ENCODE measurements at regions not wholly inside any gene's neighbourhood (a gene's known extent, or its start where the extent isn't known, plus 50 kb on each side); places are given as distances from the start of the nearest gene placed in this dataset.

DNA sequence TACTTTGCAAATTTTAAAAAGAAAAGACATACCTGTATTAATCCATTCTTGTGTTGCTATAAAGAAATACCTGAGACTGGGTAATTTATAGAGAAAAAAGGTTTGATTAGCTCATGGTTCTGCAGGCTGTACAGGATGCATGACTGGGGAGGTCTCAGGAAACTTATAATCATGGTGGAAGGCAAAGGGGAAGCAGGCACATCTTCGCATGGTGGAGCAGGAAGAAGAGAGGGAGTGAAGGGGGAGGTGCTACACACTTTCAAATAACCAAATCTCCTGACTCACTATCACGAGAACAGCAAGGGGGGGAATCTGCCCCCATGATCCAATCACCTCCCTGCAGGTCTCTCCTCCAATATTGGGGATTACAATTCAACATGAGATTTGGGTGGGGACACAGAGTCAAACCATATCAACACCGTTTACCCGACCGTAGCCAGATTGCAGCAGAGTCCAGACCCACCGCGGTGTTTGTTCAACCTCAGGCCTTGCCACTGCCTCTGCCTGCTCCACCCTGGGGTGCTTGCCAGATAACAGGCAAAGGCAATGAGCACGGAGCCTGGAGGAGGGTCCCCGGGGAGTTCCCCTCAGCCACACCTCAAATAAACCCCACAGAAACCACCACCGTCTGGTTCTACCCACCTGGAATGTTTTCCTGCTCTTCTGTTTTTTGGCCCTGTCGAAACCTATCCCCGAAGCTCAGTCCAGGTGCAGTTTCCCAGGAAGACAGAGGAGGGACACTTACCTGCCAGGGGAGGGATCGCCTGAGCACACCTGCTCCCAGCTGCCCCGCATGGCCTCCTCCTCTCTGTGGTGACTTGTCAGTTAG is 142.2 kb upstream of the AFDN start:
- H3K9me1 ChIP-seq (replicated peaks; ENCODE audit: control insufficient read depth, extremely low read depth, insufficient read depth, low read length), result no peaks in the 10 kb centered on the region
- TF ChIP-seq, protein P1, sequence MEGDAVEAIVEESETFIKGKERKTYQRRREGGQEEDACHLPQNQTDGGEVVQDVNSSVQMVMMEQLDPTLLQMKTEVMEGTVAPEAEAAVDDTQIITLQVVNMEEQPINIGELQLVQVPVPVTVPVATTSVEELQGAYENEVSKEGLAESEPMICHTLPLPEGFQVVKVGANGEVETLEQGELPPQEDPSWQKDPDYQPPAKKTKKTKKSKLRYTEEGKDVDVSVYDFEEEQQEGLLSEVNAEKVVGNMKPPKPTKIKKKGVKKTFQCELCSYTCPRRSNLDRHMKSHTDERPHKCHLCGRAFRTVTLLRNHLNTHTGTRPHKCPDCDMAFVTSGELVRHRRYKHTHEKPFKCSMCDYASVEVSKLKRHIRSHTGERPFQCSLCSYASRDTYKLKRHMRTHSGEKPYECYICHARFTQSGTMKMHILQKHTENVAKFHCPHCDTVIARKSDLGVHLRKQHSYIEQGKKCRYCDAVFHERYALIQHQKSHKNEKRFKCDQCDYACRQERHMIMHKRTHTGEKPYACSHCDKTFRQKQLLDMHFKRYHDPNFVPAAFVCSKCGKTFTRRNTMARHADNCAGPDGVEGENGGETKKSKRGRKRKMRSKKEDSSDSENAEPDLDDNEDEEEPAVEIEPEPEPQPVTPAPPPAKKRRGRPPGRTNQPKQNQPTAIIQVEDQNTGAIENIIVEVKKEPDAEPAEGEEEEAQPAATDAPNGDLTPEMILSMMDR (IDR thresholded peaks at IDR 0.05; ENCODE audit: extremely low read depth in 1 of 2, insufficient read depth in 1 of 2, low read depth in 1 of 2, low read length in 2 of 2), result no peak
- TF ChIP-seq MYC (IDR thresholded peaks at IDR 0.05; ENCODE audit: low read depth, low read length) (no peak), GATA2 (IDR thresholded peaks at IDR 0.05; ENCODE audit: insufficient read depth, insufficient read length, low read depth, low read length) (no peak), EZH2 (IDR thresholded peaks at IDR 0.05; ENCODE audit: borderline replicate concordance, low read depth, low read length, severe bottlenecking) (no peak), JUN (IDR thresholded peaks at IDR 0.05; ENCODE audit: borderline replicate concordance, insufficient read depth, insufficient read length, low read depth) (no peak), FOS (IDR thresholded peaks at IDR 0.05; ENCODE audit: borderline replicate concordance, insufficient read depth, low read length) (no peak), POLR2A (IDR thresholded peaks at IDR 0.05; ENCODE audit: low read depth, low read length) (no peak), POLR2AphosphoS5 (IDR thresholded peaks at IDR 0.05; ENCODE audit: insufficient read depth, low read depth, low read length) (no peak)
- TF ChIP-seq, protein P2, sequence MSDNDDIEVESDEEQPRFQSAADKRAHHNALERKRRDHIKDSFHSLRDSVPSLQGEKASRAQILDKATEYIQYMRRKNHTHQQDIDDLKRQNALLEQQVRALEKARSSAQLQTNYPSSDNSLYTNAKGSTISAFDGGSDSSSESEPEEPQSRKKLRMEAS (IDR thresholded peaks at IDR 0.05; ENCODE audit: insufficient read depth, insufficient read length), result no peak
- DNase-seq (ENCODE audit: low read depth, low spot score) (no peak), FAIRE-seq (peak; percentile 71)
- no peak overlapping the region for H3K4me3 ChIP-seq (replicated peaks in 1 of 3; ENCODE audit: insufficient read depth in 1 of 3, low read depth in 1 of 3, low read length in 3 of 3)
- H3K27ac ChIP-seq (ENCODE audit: insufficient read depth, low read depth, low read length), result no peak overlapping the region
- no TSS peak for BruUV-seq (replicated peaks)
- H4K20me1 ChIP-seq (replicated peaks; ENCODE audit: control insufficient read depth, extremely low read depth, insufficient read depth, low read length), result no peaks in the 10 kb centered on the region
- no peak overlapping the region for H3K4me2 ChIP-seq (ENCODE audit: insufficient read depth, low read length)
- H3K79me2 ChIP-seq (ENCODE audit: control insufficient read depth, insufficient read depth, low read length), result no peaks in the 10 kb centered on the region
- H3K36me3 ChIP-seq (ENCODE audit: control insufficient read depth in 2 of 2, extremely low read depth in 1 of 2, insufficient read depth in 2 of 2, low read length in 2 of 2), result no peaks in the 10 kb centered on the region
- dilution Hi-C loops (cut with MboI; ENCODE audit: extremely low pct_ligation_motif_present, low sequenced_read_pairs), result no loop called here
- H3K4me1 ChIP-seq (ENCODE audit: control insufficient read depth, extremely low read depth, insufficient read depth, low read length), result peaks cover 22% of the 10 kb centered on the region
- H3K9me3 ChIP-seq (replicated peaks; ENCODE audit: control insufficient read depth, insufficient read depth, low read length), result no peaks in the 10 kb centered on the region
- no peaks in the 10 kb centered on the region for H3K27me3 ChIP-seq (ENCODE audit: control insufficient read depth in 2 of 2, insufficient read depth in 2 of 2, low read length in 2 of 2)
- no peak overlapping the region for H2AFZ ChIP-seq (ENCODE audit: low read depth, low read length)
- intact Hi-C loops (cut with micrococcal nuclease), result no loop called here
- H3K9ac ChIP-seq (replicated peaks; ENCODE audit: extremely low read depth, insufficient read depth, low read length), result no peak overlapping the region
- ChIA-PET POLR2A (no interaction called here), CTCF (interaction anchor here (2.6 kb wide), 1 partner anchor 15 kb away, joined by 11 read pairs; no protein-coding TSS in a partner anchor)

Data from endothelial cell of umbilical vein (primary cell).